ENCODE measurements at regions not wholly inside any gene's neighbourhood (a gene's known extent, or its start where the extent isn't known, plus 50 kb on each side); places are given as distances from the start of the nearest gene placed in this dataset.

GRCh38 chr14:61130512-61131260 is 149.6 kb downstream of the SLC38A6 start:
- Histone ChIP-seq H3K79me2 (ENCODE audit: insufficient read depth, low read length) (no peaks in the 10 kb centered on the region), H3K4me2 (ENCODE audit: insufficient read depth, low read length) (no peak overlapping the region), H3K4me1 (ENCODE audit: insufficient read depth, low read length) (peaks cover 11% of the 10 kb centered on the region), H3K27me3 (ENCODE audit: insufficient read depth, low read length) (no peaks in the 10 kb centered on the region), H3K27ac (ENCODE audit: low read depth, low read length) (no peak overlapping the region), H3K36me3 (ENCODE audit: insufficient read depth, low read length) (no peaks in the 10 kb centered on the region), H3K4me3 (ENCODE audit: insufficient read depth, low read length) (no peak overlapping the region), H3K9me3 (ENCODE audit: low read depth, low read length) (no peaks in the 10 kb centered on the region), H2AFZ (ENCODE audit: low read length) (no peak overlapping the region), H4K20me1 (ENCODE audit: insufficient read depth, low read length) (no peaks in the 10 kb centered on the region)
- no peak for TF ChIP-seq CTCF (IDR thresholded peaks at IDR 0.05; ENCODE audit: extremely low read depth, low read depth, low read length)
- no peak for DNase-seq (ENCODE audit: insufficient read length, low spot score, missing footprints)

- peaks cover 11% of the 10 kb centered on the region for H3K4me1 ChIP-seq (ENCODE audit: insufficient read depth, low read length)
- H3K4me2 ChIP-seq (ENCODE audit: insufficient read depth, low read length): no peak overlapping the region
- no peak for TF ChIP-seq CTCF (IDR thresholded peaks at IDR 0.05; ENCODE audit: extremely low read depth, low read depth, low read length)
- no peaks in the 10 kb centered on the region for H3K9me3 ChIP-seq (ENCODE audit: low read depth, low read length)
- H3K27me3 ChIP-seq (ENCODE audit: insufficient read depth, low read length): no peaks in the 10 kb centered on the region
- H3K27ac ChIP-seq (ENCODE audit: low read depth, low read length): no peak overlapping the region
- peak; percentile 64 for DNase-seq (ENCODE audit: insufficient read length, low spot score, missing footprints)
- no peaks in the 10 kb centered on the region for H3K79me2 ChIP-seq (ENCODE audit: insufficient read depth, low read length)
- no peak overlapping the region for H3K4me3 ChIP-seq (ENCODE audit: insufficient read depth, low read length)
- no peaks in the 10 kb centered on the region for H4K20me1 ChIP-seq (ENCODE audit: insufficient read depth, low read length)
- H2AFZ ChIP-seq (ENCODE audit: low read length): no peak overlapping the region
- no peaks in the 10 kb centered on the region for H3K36me3 ChIP-seq (ENCODE audit: insufficient read depth, low read length)
Measured at GRCh38 chr14:61129168-61129745, 148.2 kb downstream of the SLC38A6 start.

GRCh38 chr14:61128382-61129167 is 147.5 kb downstream of the SLC38A6 start:
- Histone ChIP-seq H3K79me2 (ENCODE audit: insufficient read depth, low read length) (no peaks in the 10 kb centered on the region), H3K27ac (ENCODE audit: low read depth, low read length) (no peak overlapping the region), H2AFZ (ENCODE audit: low read length) (peak overlapping the region; percentile 56), H3K27me3 (ENCODE audit: insufficient read depth, low read length) (no peaks in the 10 kb centered on the region), H3K9me3 (ENCODE audit: low read depth, low read length) (no peaks in the 10 kb centered on the region), H3K36me3 (ENCODE audit: insufficient read depth, low read length) (no peaks in the 10 kb centered on the region), H4K20me1 (ENCODE audit: insufficient read depth, low read length) (no peaks in the 10 kb centered on the region), H3K4me2 (ENCODE audit: insufficient read depth, low read length) (no peak overlapping the region), H3K4me3 (ENCODE audit: insufficient read depth, low read length) (no peak overlapping the region), H3K4me1 (ENCODE audit: insufficient read depth, low read length) (peaks cover 11% of the 10 kb centered on the region)
- peak; percentile 65 for DNase-seq (ENCODE audit: insufficient read length, low spot score, missing footprints)
- no peak for TF ChIP-seq CTCF (IDR thresholded peaks at IDR 0.05; ENCODE audit: extremely low read depth, low read depth, low read length)
